ENCODE measurements at regions not wholly inside any gene's neighbourhood (a gene's known extent, or its start where the extent isn't known, plus 50 kb on each side); places are given as distances from the start of the nearest gene placed in this dataset.

- DNase-seq (ENCODE audit: low read depth) = no peak
- TF ChIP-seq CTCF (conservative IDR thresholded peaks at IDR 0.05; ENCODE audit: low read depth, low read length) = no peak
- H3K4me3 ChIP-seq (ENCODE audit: low read depth, low read length) = no peak overlapping the region
Observed at GRCh38 chr3:165283328-165283727, 87.1 kb upstream of the SLITRK3 start.

- no peak for DNase-seq (ENCODE audit: low read depth)
- no peak for TF ChIP-seq CTCF (conservative IDR thresholded peaks at IDR 0.05; ENCODE audit: low read depth, low read length)
- H3K4me3 ChIP-seq (ENCODE audit: low read depth, low read length) = no peak overlapping the region
Observed at GRCh38 chr3:165279471-165279870, 83.3 kb upstream of the SLITRK3 start.

GRCh38 chr3:165273411-165273810 lies 77.2 kb upstream of the SLITRK3 start:
- TF ChIP-seq CTCF (conservative IDR thresholded peaks at IDR 0.05; ENCODE audit: low read depth, low read length) = no peak
- no peak for DNase-seq (ENCODE audit: low read depth)
- H3K4me3 ChIP-seq (ENCODE audit: low read depth, low read length) = no peak overlapping the region

GRCh38 chr3:165259541-165260193 lies 63.5 kb upstream of the SLITRK3 start:
- TF ChIP-seq CTCF (conservative IDR thresholded peaks at IDR 0.05; ENCODE audit: low read depth, low read length) = no peak
- DNase-seq (ENCODE audit: low read depth) = peak; percentile 19
- no peak overlapping the region for H3K4me3 ChIP-seq (ENCODE audit: low read depth, low read length)

GRCh38 chr3:165256554-165257065 lies 60.4 kb upstream of the SLITRK3 start:
- H3K4me3 ChIP-seq (ENCODE audit: low read depth, low read length) = no peak overlapping the region
- TF ChIP-seq CTCF (conservative IDR thresholded peaks at IDR 0.05; ENCODE audit: low read depth, low read length) = no peak
- DNase-seq (ENCODE audit: low read depth) = no peak

- TF ChIP-seq CTCF (conservative IDR thresholded peaks at IDR 0.05; ENCODE audit: low read depth, low read length) = no peak
- peak; percentile 9 for DNase-seq (ENCODE audit: low read depth)
- H3K4me3 ChIP-seq (ENCODE audit: low read depth, low read length) = no peak overlapping the region
Observed at GRCh38 chr3:165254812-165255211, 58.6 kb upstream of the SLITRK3 start.
